AG09309 (cell line): ENCODE measurements at regions not wholly inside any gene's neighbourhood (a gene's known extent, or its start where the extent isn't known, plus 50 kb on each side); places are given as distances from the start of the nearest gene placed in this dataset.

Experiments used
- DNase-seq: peaks from one replicate; pipeline ENCODE4 v3.0.0-alpha.2; 2010; ENCODE audit warnings: low read depth
- H3K4me3 ChIP-seq: 2 replicates; pipeline ENCODE4 v1.5.1; 2011; ENCODE audit warnings: mild to moderate bottlenecking, low read depth, low read length, moderate library complexity; ENCODE audit not compliant: control insufficient read depth
- CTCF ChIP-seq: IDR thresholded peaks from 2 replicates; pipeline ENCODE4 v1.5.1; 2011; ENCODE audit warnings: mild to moderate bottlenecking, low read depth, low read length, inconsistent platforms; ENCODE audit not compliant: insufficient read depth, control insufficient read depth; ENCODE audit errors: missing control alignments

- peak; percentile 89 for DNase-seq
- TF ChIP-seq CTCF = no peak
- H3K4me3 ChIP-seq = no peak overlapping the region
These were observed 504.2 kb downstream of the ZEB2 start for GRCh38 chr2:144015655-144016245.

DNA sequence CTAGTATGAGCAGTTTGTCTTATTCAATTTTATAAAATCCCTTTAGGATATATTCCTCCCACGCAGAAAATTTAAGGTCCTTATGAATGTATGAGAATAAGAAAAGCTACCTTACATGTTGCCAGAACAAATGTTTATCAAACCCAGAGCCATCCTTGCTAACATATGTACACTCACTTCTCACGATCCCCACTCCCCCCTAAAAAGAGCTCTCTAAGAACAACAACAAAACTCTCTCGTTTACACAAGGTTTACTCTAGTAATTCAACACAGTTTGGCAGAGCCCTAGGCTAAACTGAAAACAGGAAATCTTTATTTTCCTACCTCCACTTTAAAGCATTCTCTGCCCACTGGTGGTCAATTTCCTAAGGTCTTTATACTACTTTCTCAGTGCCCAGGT lies 504.9 kb downstream of the ZEB2 start:
- no peak for DNase-seq
- no peak for TF ChIP-seq CTCF
- no peak overlapping the region for H3K4me3 ChIP-seq

DNA sequence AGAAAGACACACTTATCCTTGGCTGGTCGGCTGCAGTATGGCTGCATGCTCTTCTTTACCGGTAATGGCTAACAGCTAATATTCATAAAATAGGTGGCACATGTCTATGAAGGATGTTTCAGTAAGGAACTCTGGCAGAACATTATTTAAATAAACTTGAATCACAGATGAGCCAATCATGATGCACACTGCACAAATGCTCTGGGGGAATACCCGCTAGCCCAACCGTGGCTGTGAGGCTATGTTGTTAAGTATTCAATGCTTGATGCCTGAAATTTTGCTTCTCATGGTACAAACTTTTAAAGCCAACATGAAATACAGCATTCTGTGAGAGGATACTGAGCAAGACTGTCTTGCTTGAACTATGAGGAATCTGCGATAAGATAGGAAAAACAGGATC lies 505.8 kb downstream of the ZEB2 start:
- TF ChIP-seq CTCF = no peak
- no peak overlapping the region for H3K4me3 ChIP-seq
- no peak for DNase-seq

GRCh38 chr2:144012304-144012703 lies 507.6 kb downstream of the ZEB2 start:
- DNase-seq = no peak
- no peak for TF ChIP-seq CTCF
- H3K4me3 ChIP-seq = no peak overlapping the region

- no peak for TF ChIP-seq CTCF
- no peak for DNase-seq
- H3K4me3 ChIP-seq = no peak overlapping the region
These were observed 508.4 kb downstream of the ZEB2 start for GRCh38 chr2:144011553-144011952.

GRCh38 chr2:144011098-144011497 lies 508.8 kb downstream of the ZEB2 start:
- no peak for TF ChIP-seq CTCF
- no peak overlapping the region for H3K4me3 ChIP-seq
- DNase-seq = no peak
